Colonic mucosa (tissue), 4 donors: ENCODE measurements at regions not wholly inside any gene's neighbourhood (a gene's known extent, or its start where the extent isn't known, plus 50 kb on each side); places are given as distances from the start of the nearest gene placed in this dataset.

Experiments used
- DNase-seq: peaks from one replicate; pipeline ENCODE4 v3.0.0-alpha.2; 2020
- H3K27ac ChIP-seq: fragments of 200-600 bp; one replicate; pipeline ENCODE4 v1.8.0; 2021
- H3K27me3 ChIP-seq: fragments of 200-600 bp; one replicate; pipeline ENCODE4 v1.8.0; 2021
- H3K36me3 ChIP-seq: fragments of 200-600 bp; one replicate; pipeline ENCODE4 v1.8.0; 2021
- H3K4me1 ChIP-seq: fragments of 200-600 bp; one replicate; pipeline ENCODE4 v1.8.0; 2021; ENCODE audit warnings: mild to moderate bottlenecking
- H3K4me3 ChIP-seq: fragments of 200-600 bp; one replicate; pipeline ENCODE4 v1.8.0; 2021
- H3K9ac ChIP-seq, 2 donors: one replicate each; pipeline ENCODE4 v1.7.0; 2013; ENCODE audit warnings: control low read depth in 2 of 2, low read depth in 2 of 2, low read length in 2 of 2
- H3K9me3 ChIP-seq: fragments of 200-600 bp; one replicate; pipeline ENCODE4 v1.8.0; 2021
- CTCF ChIP-seq: fragments of 200-600 bp; IDR thresholded peaks from one replicate; pipeline ENCODE4 v1.8.0; 2022; ENCODE audit warnings: antibody characterized with exemption, mild to moderate bottlenecking
- intact Hi-C: fragments of 100-400 bp; cut with DNase I; formaldehyde crosslinking; loops from one replicate; pipeline ENCODE4 v1.14.1; 2022
- donor health status: healthy.
- donor health status: DM: no; HTN: no; CAD: no.
- donor health status: DM: no; HTN: no; CAD: no.

- TF ChIP-seq CTCF: no peak
- DNase-seq: no peak
- Histone ChIP-seq H3K27ac (no peak overlapping the region), H3K36me3 (no peaks in the 10 kb centered on the region), H3K4me1 (no peaks in the 10 kb centered on the region), H3K9ac (no peak overlapping the region), H3K4me3 (no peak overlapping the region), H3K27me3 (no peaks in the 10 kb centered on the region), H3K9me3 (no peaks in the 10 kb centered on the region)
- intact Hi-C loops: no loop called here
These were observed 109.5 kb upstream of the TMPO start for GRCh38 chr12:98405805-98406366.

GRCh38 chr12:98406378-98406777, 109.0 kb upstream of the TMPO start:
- Histone ChIP-seq H3K27ac (no peak overlapping the region), H3K4me3 (no peak overlapping the region), H3K36me3 (no peaks in the 10 kb centered on the region), H3K9me3 (no peaks in the 10 kb centered on the region), H3K9ac (no peak overlapping the region), H3K4me1 (no peaks in the 10 kb centered on the region), H3K27me3 (no peaks in the 10 kb centered on the region)
- intact Hi-C loops: no loop called here
- DNase-seq: no peak
- no peak for TF ChIP-seq CTCF

GRCh38 chr12:98408681-98409080, 106.7 kb upstream of the TMPO start:
- no peak for TF ChIP-seq CTCF
- no peak for DNase-seq
- no peak overlapping the region for H3K9ac ChIP-seq
- no peaks in the 10 kb centered on the region for H3K27me3 ChIP-seq
- H3K36me3 ChIP-seq: no peaks in the 10 kb centered on the region
- no peaks in the 10 kb centered on the region for H3K9me3 ChIP-seq
- intact Hi-C loops: no loop called here
- H3K4me1 ChIP-seq: no peaks in the 10 kb centered on the region
- no peak overlapping the region for H3K4me3 ChIP-seq
- H3K27ac ChIP-seq: no peak overlapping the region

- Histone ChIP-seq H3K9ac (no peak overlapping the region), H3K4me3 (no peak overlapping the region), H3K4me1 (no peaks in the 10 kb centered on the region), H3K9me3 (no peaks in the 10 kb centered on the region), H3K36me3 (no peaks in the 10 kb centered on the region), H3K27ac (no peak overlapping the region), H3K27me3 (no peaks in the 10 kb centered on the region)
- TF ChIP-seq CTCF: no peak
- DNase-seq: no peak
- intact Hi-C loops: no loop called here
These were observed 105.8 kb upstream of the TMPO start for GRCh38 chr12:98409548-98409947.

- Histone ChIP-seq H3K27me3 (no peaks in the 10 kb centered on the region), H3K27ac (no peak overlapping the region), H3K9ac (no peak overlapping the region), H3K4me1 (no peaks in the 10 kb centered on the region), H3K4me3 (no peak overlapping the region), H3K36me3 (no peaks in the 10 kb centered on the region), H3K9me3 (no peaks in the 10 kb centered on the region)
- DNase-seq: no peak
- TF ChIP-seq CTCF: no peak
- intact Hi-C loops: no loop called here
These were observed 105.0 kb upstream of the TMPO start for GRCh38 chr12:98410356-98410755.
